Epidermal melanocyte (primary cell): ENCODE measurements at regions not wholly inside any gene's neighbourhood (a gene's known extent, or its start where the extent isn't known, plus 50 kb on each side); places are given as distances from the start of the nearest gene placed in this dataset.

Experiments
- DNase-seq: peaks from one replicate; pipeline ENCODE4 v3.0.0; 2011; ENCODE audit warnings: low spot score; ENCODE audit not compliant: insufficient read length

- DNase-seq: no peak
Measured at GRCh38 chr2:55973673-55974072, 50.1 kb upstream of the EFEMP1 start.

- no peak for DNase-seq
Measured at GRCh38 chr2:55976681-55977080, 53.1 kb upstream of the EFEMP1 start.

GRCh38 chr2:55985406-55985805 lies 61.8 kb upstream of the EFEMP1 start:
- DNase-seq: no peak

GRCh38 chr2:55986001-55986400 lies 62.4 kb upstream of the EFEMP1 start:
- no peak for DNase-seq

- no peak for DNase-seq
Measured at GRCh38 chr2:55986700-55987440, 63.3 kb upstream of the EFEMP1 start.

GRCh38 chr2:55989405-55989804 lies 65.8 kb upstream of the EFEMP1 start:
- no peak for DNase-seq

GRCh38 chr2:55992455-55992854 lies 68.9 kb upstream of the EFEMP1 start:
- no peak for DNase-seq

- DNase-seq: no peak
Measured at GRCh38 chr2:55993685-55994084, 70.1 kb upstream of the EFEMP1 start.

GRCh38 chr2:55995211-55995610 lies 71.6 kb upstream of the EFEMP1 start:
- no peak for DNase-seq

- DNase-seq: no peak
Measured at GRCh38 chr2:55995902-55996301, 72.3 kb upstream of the EFEMP1 start.

- DNase-seq: no peak
Measured at GRCh38 chr2:55999231-55999630, 75.6 kb upstream of the EFEMP1 start.

- DNase-seq: no peak
Measured at GRCh38 chr2:55999790-56000189, 76.2 kb upstream of the EFEMP1 start.

GRCh38 chr2:56001947-56002346 lies 78.4 kb upstream of the EFEMP1 start:
- DNase-seq: no peak

GRCh38 chr2:56008661-56009431 lies 85.3 kb upstream of the EFEMP1 start:
- peak; percentile 43 for DNase-seq

GRCh38 chr2:56009758-56010458 lies 86.3 kb upstream of the EFEMP1 start:
- no peak for DNase-seq

- no peak for DNase-seq
Measured at GRCh38 chr2:56011624-56012023, 88.0 kb upstream of the EFEMP1 start.

GRCh38 chr2:56012221-56012765 lies 88.7 kb upstream of the EFEMP1 start:
- no peak for DNase-seq

- DNase-seq: no peak
Measured at GRCh38 chr2:56013475-56013874, 89.9 kb upstream of the EFEMP1 start.

GRCh38 chr2:56014046-56014730 lies 90.6 kb upstream of the EFEMP1 start:
- no peak for DNase-seq

GRCh38 chr2:56015711-56016115 lies 92.1 kb upstream of the EFEMP1 start:
- DNase-seq: no peak

- DNase-seq: no peak
Measured at GRCh38 chr2:56017784-56018183, 94.2 kb upstream of the EFEMP1 start.
